Stimulated activated naive CD8-positive, alpha-beta T cell treated with anti-CD3 and anti-CD28 coated beads, Interleukin-15, amount 100 ng/mL, for 72 hours (primary cell): ENCODE measurements at regions not wholly inside any gene's neighbourhood (a gene's known extent, or its start where the extent isn't known, plus 50 kb on each side); places are given as distances from the start of the nearest gene placed in this dataset.
"Not testable (repeated sequence)": the region's sequence is repeated elsewhere in the genome, so short reads cannot be mapped to it uniquely, and the experiment has no call there.

ENCODE experiments used
- ATAC-seq: fragments of 150-1000 bp; cut with Tn5 transposase; 2 replicates; pipeline ENCODE4 v1.10.0; 2021; ENCODE audit warnings: mild to moderate bottlenecking, moderate library complexity
- DNase-seq, 2 donors: peaks; one replicate each; pipeline ENCODE4 v3.0.0; 2021 to 2022
- H3K27ac Mint-ChIP-seq, 2 donors: one replicate each; pipeline ENCODE4 v1.8.0; 2022; ENCODE audit warnings: mild to moderate bottlenecking in 2 of 2, mixed read lengths in 2 of 2, moderate library complexity in 2 of 2
- H3K27me3 Mint-ChIP-seq: one replicate; pipeline ENCODE4 v1.8.0; 2022; ENCODE audit warnings: mixed read lengths
- H3K4me1 Mint-ChIP-seq: one replicate; pipeline ENCODE4 v1.8.0; 2022; ENCODE audit warnings: mild to moderate bottlenecking, mixed read lengths
- H3K4me3 Mint-ChIP-seq, 2 donors: one replicate each; pipeline ENCODE4 v1.8.0; 2022; ENCODE audit warnings: mild to moderate bottlenecking in 2 of 2, mixed read lengths in 2 of 2, moderate library complexity in 1 of 2
- H3K9me3 Mint-ChIP-seq, 2 donors: one replicate each; pipeline ENCODE4 v1.8.0; 2022; ENCODE audit warnings: mixed read lengths in 2 of 2

GRCh38 chr9:117887383-117887782, 183.2 kb downstream of the TLR4 start:
- ATAC-seq (no peak), DNase-seq (no peak)
- H3K9me3 Mint-ChIP-seq: no peaks in the 10 kb centered on the region
- no peak overlapping the region for H3K27ac Mint-ChIP-seq
- H3K27me3 Mint-ChIP-seq: no peaks in the 10 kb centered on the region
- no peaks in the 10 kb centered on the region for H3K4me1 Mint-ChIP-seq
- H3K4me3 Mint-ChIP-seq: no peak overlapping the region

- H3K27me3 Mint-ChIP-seq: no peaks in the 10 kb centered on the region
- H3K27ac Mint-ChIP-seq: no peak overlapping the region
- DNase-seq (no peak), ATAC-seq (no peak)
- no peak overlapping the region for H3K4me3 Mint-ChIP-seq
- H3K4me1 Mint-ChIP-seq: no peaks in the 10 kb centered on the region
- no peaks in the 10 kb centered on the region for H3K9me3 Mint-ChIP-seq
These were observed 183.7 kb downstream of the TLR4 start for GRCh38 chr9:117887941-117888340.

GRCh38 chr9:117903453-117903852, 199.2 kb downstream of the TLR4 start:
- Mint-ChIP-seq H3K4me1 (no peaks in the 10 kb centered on the region), H3K4me3 (no peak overlapping the region), H3K27ac (no peak overlapping the region), H3K27me3 (peaks cover 11% of the 10 kb centered on the region), H3K9me3 (peaks cover 4 to 5% of the 10 kb centered on the region in 2 donors)
- no peak for DNase-seq
- no peak for ATAC-seq

- Mint-ChIP-seq H3K4me1 (no peaks in the 10 kb centered on the region), H3K27ac (no peak overlapping the region)
These were observed 202.6 kb downstream of the TLR4 start for GRCh38 chr9:117906763-117907162.

GRCh38 chr9:117907420-117907819, 203.2 kb downstream of the TLR4 start:
- no peaks in the 10 kb centered on the region for H3K4me1 Mint-ChIP-seq
- no peak overlapping the region for H3K4me3 Mint-ChIP-seq
- no peak overlapping the region for H3K27ac Mint-ChIP-seq
- DNase-seq: no peak
- peaks cover 14% of the 10 kb centered on the region for H3K27me3 Mint-ChIP-seq
- no peak for ATAC-seq
- peaks cover 27 to 36% of the 10 kb centered on the region in 2 donors for H3K9me3 Mint-ChIP-seq

More at GRCh38 chr9:117906763-117907162, 202.6 kb downstream of the TLR4 start:
- no peak for ATAC-seq
- Mint-ChIP-seq H3K27me3 (peaks cover 14% of the 10 kb centered on the region), H3K9me3 (peaks cover 27 to 36% of the 10 kb centered on the region in 2 donors), H3K4me3 (no peak overlapping the region)
- DNase-seq: no peak

- Mint-ChIP-seq H3K4me1 (no peaks in the 10 kb centered on the region), H3K9me3 (peaks cover 5 to 7% of the 10 kb centered on the region in 2 donors), H3K27me3 (no peaks in the 10 kb centered on the region), H3K4me3 (no peak overlapping the region), H3K27ac (no peak overlapping the region)
- ATAC-seq (no peak), DNase-seq (no peak)
These were observed 212.1 kb downstream of the TLR4 start for GRCh38 chr9:117916291-117916690.

- no peaks in the 10 kb centered on the region for H3K27me3 Mint-ChIP-seq
- no peaks in the 10 kb centered on the region for H3K4me1 Mint-ChIP-seq
- peaks cover 0 to 4% of the 10 kb centered on the region in 2 donors for H3K9me3 Mint-ChIP-seq
- no peak overlapping the region for H3K27ac Mint-ChIP-seq
- H3K4me3 Mint-ChIP-seq: no peak overlapping the region
- DNase-seq: peak in 1 of 2 donors; percentile 7
- ATAC-seq: no peak
These were observed 213.7 kb downstream of the TLR4 start for GRCh38 chr9:117917873-117918272.

- no peaks in the 10 kb centered on the region for H3K9me3 Mint-ChIP-seq
- no peak overlapping the region for H3K27ac Mint-ChIP-seq
- H3K4me1 Mint-ChIP-seq: no peaks in the 10 kb centered on the region
- DNase-seq: no peak
- no peaks in the 10 kb centered on the region for H3K27me3 Mint-ChIP-seq
- no peak overlapping the region for H3K4me3 Mint-ChIP-seq
- ATAC-seq: no peak
These were observed 215.3 kb downstream of the TLR4 start for GRCh38 chr9:117919538-117919937.

GRCh38 chr9:117926031-117926658, 221.9 kb downstream of the TLR4 start:
- peaks cover 0 to 6% of the 10 kb centered on the region in 2 donors for H3K9me3 Mint-ChIP-seq
- no peak for ATAC-seq
- no peaks in the 10 kb centered on the region for H3K4me1 Mint-ChIP-seq
- no peak for DNase-seq
- H3K27ac Mint-ChIP-seq: no peak overlapping the region
- no peak overlapping the region for H3K4me3 Mint-ChIP-seq
- H3K27me3 Mint-ChIP-seq: peaks cover 8% of the 10 kb centered on the region

- no peak overlapping the region for H3K4me3 Mint-ChIP-seq
- no peak overlapping the region for H3K27ac Mint-ChIP-seq
- no peak for DNase-seq
- no peak for ATAC-seq
- no peaks in the 10 kb centered on the region for H3K4me1 Mint-ChIP-seq
- peaks cover 0 to 6% of the 10 kb centered on the region in 2 donors for H3K9me3 Mint-ChIP-seq
- peaks cover 8% of the 10 kb centered on the region for H3K27me3 Mint-ChIP-seq
These were observed 223.2 kb downstream of the TLR4 start for GRCh38 chr9:117927354-117927753.

GRCh38 chr9:117929868-117930267, 225.7 kb downstream of the TLR4 start:
- ATAC-seq: no peak
- Mint-ChIP-seq H3K27me3 (peaks cover 8% of the 10 kb centered on the region), H3K9me3 (peaks cover 0 to 6% of the 10 kb centered on the region in 2 donors), H3K4me3 (no peak overlapping the region), H3K27ac (no peak overlapping the region), H3K4me1 (no peaks in the 10 kb centered on the region)
- no peak for DNase-seq

- no peak for DNase-seq
- no peak overlapping the region for H3K4me3 Mint-ChIP-seq
These were observed 228.4 kb downstream of the TLR4 start for GRCh38 chr9:117932585-117932984.

GRCh38 chr9:117936185-117937130, 232.3 kb downstream of the TLR4 start:
- Mint-ChIP-seq H3K4me1 (no peaks in the 10 kb centered on the region), H3K4me3 (no peak overlapping the region), H3K27ac (no peak overlapping the region), H3K27me3 (no peaks in the 10 kb centered on the region), H3K9me3 (peaks cover 0 to 6% of the 10 kb centered on the region in 2 donors)
- no peak for ATAC-seq
- no peak for DNase-seq

More at GRCh38 chr9:117932585-117932984, 228.4 kb downstream of the TLR4 start:
- no peaks in the 10 kb centered on the region for H3K27me3 Mint-ChIP-seq
- no peaks in the 10 kb centered on the region for H3K4me1 Mint-ChIP-seq
- peaks cover 0 to 6% of the 10 kb centered on the region in 2 donors for H3K9me3 Mint-ChIP-seq
- ATAC-seq: no peak
- H3K27ac Mint-ChIP-seq: no peak overlapping the region

- DNase-seq (no peak), ATAC-seq (no peak)
- Mint-ChIP-seq H3K4me3 (no peak overlapping the region), H3K9me3 (peaks cover 0 to 6% of the 10 kb centered on the region in 2 donors), H3K27ac (no peak overlapping the region), H3K4me1 (no peaks in the 10 kb centered on the region), H3K27me3 (no peaks in the 10 kb centered on the region)
These were observed 233.9 kb downstream of the TLR4 start for GRCh38 chr9:117938086-117938485.

GRCh38 chr9:117938896-117939295, 234.7 kb downstream of the TLR4 start:
- no peak for DNase-seq
- H3K27ac Mint-ChIP-seq: no peak overlapping the region
- H3K27me3 Mint-ChIP-seq: no peaks in the 10 kb centered on the region
- no peak for ATAC-seq
- H3K4me3 Mint-ChIP-seq: no peak overlapping the region
- no peaks in the 10 kb centered on the region for H3K4me1 Mint-ChIP-seq
- peaks cover 0 to 6% of the 10 kb centered on the region in 2 donors for H3K9me3 Mint-ChIP-seq

- H3K27me3 Mint-ChIP-seq, ATAC-seq, H3K4me1 Mint-ChIP-seq, DNase-seq, H3K27ac Mint-ChIP-seq, H3K9me3 Mint-ChIP-seq, H3K4me3 Mint-ChIP-seq: not testable (repeated sequence)
These were observed 240.5 kb downstream of the TLR4 start for GRCh38 chr9:117944750-117945149.
